ENCODE measurements at regions not wholly inside any gene's neighbourhood (a gene's known extent, or its start where the extent isn't known, plus 50 kb on each side); places are given as distances from the start of the nearest gene placed in this dataset.

- no peak for DNase-seq
These were observed 277.7 kb upstream of the JARID2 start for GRCh38 chr6:14968056-14968637.

DNA sequence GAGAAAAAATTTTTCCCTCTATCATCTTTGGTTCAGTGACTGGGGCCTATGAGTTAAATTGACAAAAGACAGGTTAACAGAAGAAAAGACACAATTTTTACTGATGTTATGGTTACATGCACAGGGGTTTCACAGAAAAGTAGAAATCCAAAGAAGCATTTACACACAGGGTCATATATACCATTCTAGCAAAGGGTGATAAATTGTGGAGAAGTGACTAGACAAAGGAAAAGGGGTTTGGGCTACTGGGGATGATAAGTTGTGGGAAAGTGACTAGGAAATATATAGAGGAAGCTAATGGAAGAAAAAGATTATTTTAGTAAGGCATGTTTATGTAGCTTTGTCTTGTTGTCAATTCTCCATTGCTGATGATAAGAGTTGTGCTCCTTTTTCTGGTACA lies 276.7 kb upstream of the JARID2 start:
- DNase-seq, result no peak

GRCh38 chr6:14972379-14973067 lies 273.3 kb upstream of the JARID2 start:
- no peak for DNase-seq

DNA sequence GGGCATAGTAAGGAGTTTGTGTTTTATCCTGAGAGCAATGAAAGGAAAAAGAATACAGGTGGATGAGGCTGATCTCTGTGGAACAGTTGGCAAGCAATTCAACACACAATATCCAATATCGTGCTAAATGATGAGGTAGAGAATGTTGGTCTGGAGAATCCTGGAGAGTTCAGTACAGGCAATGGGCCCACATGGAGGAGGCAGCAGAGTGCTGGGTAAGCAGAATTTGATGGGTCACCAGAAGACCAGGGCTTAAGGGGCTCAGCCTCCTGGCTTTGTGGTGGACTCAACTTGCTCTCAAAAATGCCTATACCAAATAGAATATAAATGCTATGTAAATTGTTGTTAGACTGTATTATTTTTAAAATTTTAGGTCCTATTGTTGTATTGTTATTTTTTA lies 271.5 kb upstream of the JARID2 start:
- DNase-seq, result no peak

GRCh38 chr6:14974792-14975470 lies 270.9 kb upstream of the JARID2 start:
- DNase-seq, result no peak

DNA sequence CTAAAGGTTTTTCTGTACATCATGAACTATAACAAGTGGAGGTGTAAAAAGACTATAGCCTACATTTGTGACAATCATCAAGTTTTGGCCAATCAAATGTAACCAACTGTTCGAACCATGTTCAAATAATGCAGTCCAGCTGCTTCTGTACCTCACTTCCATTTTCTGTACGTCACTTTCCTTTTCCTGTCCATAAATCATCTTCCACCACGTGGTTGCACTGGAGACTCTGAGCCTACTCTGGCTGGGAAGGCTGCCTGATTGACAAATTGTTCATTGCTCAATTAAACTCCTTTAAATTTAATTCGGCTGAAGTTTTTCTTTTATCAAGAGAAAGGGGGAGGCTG lies 270.4 kb upstream of the JARID2 start:
- DNase-seq, result no peak

GRCh38 chr6:14977747-14978382 lies 268.0 kb upstream of the JARID2 start:
- DNase-seq, result no peak

DNA sequence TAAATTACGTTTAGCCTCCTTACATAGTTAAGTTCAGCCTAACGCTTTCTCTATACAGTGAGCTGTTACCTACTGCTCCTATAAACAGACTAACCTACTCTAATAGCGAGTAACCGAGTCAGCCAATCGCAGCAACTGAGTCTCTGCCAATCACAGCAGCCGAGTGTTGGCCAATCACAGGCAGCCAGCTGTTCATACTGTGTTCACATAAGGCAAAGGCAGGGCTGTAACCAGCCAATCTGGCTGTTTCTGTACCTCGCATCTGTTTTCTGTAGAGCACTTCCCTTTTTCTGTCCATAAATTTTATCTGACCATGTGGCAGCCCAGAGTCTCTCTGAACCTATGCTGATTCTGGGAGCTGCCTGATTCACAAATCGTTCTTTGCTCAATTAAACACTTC lies 263.9 kb upstream of the JARID2 start:
- DNase-seq, result no peak

- DNase-seq, result no peak
These were observed 262.0 kb upstream of the JARID2 start for GRCh38 chr6:14983599-14984518.

GRCh38 chr6:14984519-14984853 lies 261.4 kb upstream of the JARID2 start:
- DNase-seq, result no peak

- no peak for DNase-seq
These were observed 260.5 kb upstream of the JARID2 start for GRCh38 chr6:14985366-14985765.

DNA sequence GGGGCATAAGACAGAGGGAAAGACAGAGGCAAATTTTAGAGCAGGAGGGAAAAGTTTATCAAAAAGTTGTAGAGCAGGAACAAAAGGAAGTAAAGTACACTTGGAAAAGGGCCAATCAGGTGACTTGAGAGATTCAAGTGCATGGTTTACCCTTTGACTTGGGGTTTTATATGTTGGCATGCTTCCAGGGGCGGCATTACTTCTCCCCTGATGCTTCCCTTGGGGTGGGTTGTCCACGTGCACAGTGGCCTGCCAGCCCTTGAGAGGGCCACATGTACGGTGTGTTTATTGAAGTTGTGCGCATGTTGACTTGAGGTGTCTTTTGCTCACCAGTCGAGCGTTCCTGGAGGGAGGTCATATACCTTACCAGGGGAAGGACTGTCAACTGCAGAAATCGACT lies 259.5 kb upstream of the JARID2 start:
- DNase-seq, result no peak

- DNase-seq, result no peak
These were observed 258.4 kb upstream of the JARID2 start for GRCh38 chr6:14987490-14987889.

DNA sequence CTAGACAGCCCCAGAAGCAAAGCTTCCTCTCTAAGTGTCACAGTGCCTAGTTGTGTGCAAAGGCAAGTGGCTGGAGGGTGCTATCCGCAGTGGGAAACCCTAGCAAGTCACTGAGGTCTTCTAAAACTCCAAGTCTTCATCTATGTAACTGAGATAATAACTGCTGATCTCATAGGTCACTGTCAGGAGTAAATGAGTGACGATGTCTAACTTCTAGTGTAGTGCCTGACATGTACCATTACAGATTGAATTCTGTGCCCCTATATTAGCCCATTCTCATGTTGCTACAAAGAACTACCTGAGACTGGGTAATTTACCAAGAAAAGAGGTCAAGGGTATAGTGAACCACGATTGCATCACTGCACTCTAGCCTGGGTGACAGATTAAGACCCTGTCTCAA lies 253.5 kb upstream of the JARID2 start:
- DNase-seq, result no peak

- no peak for DNase-seq
These were observed 250.7 kb upstream of the JARID2 start for GRCh38 chr6:14995208-14995607.

- DNase-seq, result no peak
These were observed 249.8 kb upstream of the JARID2 start for GRCh38 chr6:14995966-14996602.

GRCh38 chr6:14996892-14997291 lies 249.0 kb upstream of the JARID2 start:
- DNase-seq, result no peak

DNA sequence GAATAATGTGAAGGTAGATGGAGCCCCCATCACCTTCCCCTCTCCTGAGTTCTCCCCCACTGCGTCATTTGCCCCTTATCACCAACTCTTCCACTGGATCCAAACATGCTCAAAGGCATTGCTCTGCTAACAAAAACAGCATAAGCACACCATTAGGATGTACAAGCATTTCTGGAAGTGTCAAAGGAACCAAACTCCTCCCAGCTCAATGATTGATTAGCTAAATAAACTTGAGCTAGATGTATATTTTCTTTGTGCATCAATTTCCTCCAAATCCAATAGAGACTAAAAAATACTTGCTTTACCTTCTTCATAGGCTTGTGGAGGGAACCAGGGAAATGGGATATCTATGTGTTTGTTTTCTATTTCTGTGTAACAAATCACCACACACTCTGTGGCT lies 248.4 kb upstream of the JARID2 start:
- DNase-seq, result no peak

DNA sequence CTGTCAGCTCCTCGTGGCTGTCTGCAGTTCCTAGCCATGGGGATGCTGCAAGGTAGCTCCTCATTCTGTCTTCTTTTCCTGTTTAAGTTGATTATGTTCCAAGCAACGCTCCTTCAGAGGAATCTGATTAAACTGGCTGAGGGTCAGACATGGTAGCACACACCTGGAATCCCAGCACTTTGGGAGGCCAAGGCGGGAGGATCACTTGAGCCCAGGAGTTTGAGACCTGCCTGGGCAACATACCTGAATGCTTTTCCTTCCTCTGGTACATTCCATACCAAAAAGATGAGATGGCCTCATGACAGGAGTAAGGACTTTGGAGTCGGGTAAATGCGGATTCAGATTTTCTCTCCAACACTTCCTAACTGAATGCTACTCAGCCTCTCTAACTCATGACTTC lies 246.8 kb upstream of the JARID2 start:
- no peak for DNase-seq

GRCh38 chr6:15001326-15001910 lies 244.5 kb upstream of the JARID2 start:
- no peak for DNase-seq

DNA sequence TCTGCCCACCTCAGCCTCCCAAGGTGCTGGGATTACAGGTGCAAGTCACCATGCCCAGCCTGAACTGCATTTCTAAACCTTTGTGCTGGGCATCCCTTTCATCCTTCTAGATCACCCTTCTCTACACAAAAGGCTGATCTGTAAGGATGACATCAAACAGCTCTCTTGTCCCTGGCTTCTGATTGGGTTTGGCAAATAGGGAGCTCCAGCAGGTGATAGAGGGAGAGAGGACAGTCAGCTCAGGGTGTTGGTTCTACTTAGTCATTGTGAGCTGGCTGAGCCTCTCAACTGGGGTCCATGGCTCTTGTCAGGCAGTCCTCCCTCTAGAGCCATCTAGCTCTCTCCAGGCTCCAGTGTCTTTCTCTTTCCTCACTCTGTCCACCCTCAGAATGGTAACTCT lies 237.6 kb upstream of the JARID2 start:
- DNase-seq, result no peak

DNA sequence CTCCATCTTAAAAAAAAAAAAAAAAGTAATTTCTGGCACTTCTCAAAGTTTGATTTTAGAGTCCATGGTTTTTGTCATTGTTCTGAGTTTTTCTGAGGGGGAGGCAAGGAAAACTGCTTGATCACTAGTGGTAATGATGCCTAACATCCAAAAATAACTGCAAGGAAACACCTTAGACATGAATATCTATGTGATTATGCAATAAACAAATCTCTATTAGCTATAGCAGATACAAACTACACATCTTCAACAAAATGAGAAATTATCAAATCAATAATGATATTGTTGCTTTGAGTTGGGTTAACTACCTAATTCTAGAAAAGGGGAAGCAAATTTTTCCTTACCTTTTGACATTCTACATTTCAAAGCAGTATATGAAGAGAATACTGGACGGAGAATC lies 230.9 kb upstream of the JARID2 start:
- no peak for DNase-seq

All from SIG-M5 (cell line).